ENCODE measurements at regions not wholly inside any gene's neighbourhood (a gene's known extent, or its start where the extent isn't known, plus 50 kb on each side); places are given as distances from the start of the nearest gene placed in this dataset.
"Not testable (repeated sequence)": the region's sequence is repeated elsewhere in the genome, so short reads cannot be mapped to it uniquely, and the experiment has no call there.

GRCh38 chr13:72657379-72657778, 70.0 kb downstream of the MZT1 start:
- no peak for DNase-seq (ENCODE audit: low read depth)

GRCh38 chr13:72656357-72656756, 71.1 kb downstream of the MZT1 start:
- no peak for DNase-seq (ENCODE audit: low read depth)

GRCh38 chr13:72653506-72653905, 73.9 kb downstream of the MZT1 start:
- no peak for DNase-seq (ENCODE audit: low read depth)

GRCh38 chr13:72652681-72653080, 74.7 kb downstream of the MZT1 start:
- DNase-seq (ENCODE audit: low read depth) = no peak

- DNase-seq (ENCODE audit: low read depth) = no peak
Measured at GRCh38 chr13:72651144-72651543, 76.3 kb downstream of the MZT1 start.

DNA sequence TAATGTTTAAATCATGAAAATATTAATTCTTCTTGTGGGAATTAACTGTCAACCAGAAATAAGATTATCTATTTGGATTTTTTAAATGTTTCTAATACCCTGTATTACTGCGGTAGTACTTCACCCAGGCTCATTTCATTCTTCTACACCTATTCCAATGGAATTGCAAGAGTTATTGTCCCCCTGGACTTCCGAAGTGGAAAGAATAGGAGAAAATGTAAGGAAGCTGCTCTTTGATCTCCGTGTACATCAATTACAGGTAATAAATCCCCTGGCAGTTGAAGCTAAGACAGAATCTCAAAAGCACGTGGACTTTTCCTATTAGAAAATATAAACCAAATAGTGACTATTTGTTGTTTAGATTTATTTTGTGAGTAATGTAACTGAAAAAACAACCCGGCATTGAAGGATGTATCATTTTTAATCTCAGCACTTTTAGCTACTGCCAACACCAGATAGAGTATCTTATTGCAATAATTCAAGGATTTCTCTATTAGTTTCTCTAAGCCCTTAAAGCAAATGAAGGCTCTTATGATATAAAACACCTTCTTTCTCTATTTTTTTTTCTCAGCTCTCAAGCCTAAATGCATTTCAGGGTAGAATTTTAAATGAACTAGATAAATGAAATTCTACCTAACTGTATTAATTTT, 77.3 kb downstream of the MZT1 start:
- no peak for DNase-seq (ENCODE audit: low read depth)

DNA sequence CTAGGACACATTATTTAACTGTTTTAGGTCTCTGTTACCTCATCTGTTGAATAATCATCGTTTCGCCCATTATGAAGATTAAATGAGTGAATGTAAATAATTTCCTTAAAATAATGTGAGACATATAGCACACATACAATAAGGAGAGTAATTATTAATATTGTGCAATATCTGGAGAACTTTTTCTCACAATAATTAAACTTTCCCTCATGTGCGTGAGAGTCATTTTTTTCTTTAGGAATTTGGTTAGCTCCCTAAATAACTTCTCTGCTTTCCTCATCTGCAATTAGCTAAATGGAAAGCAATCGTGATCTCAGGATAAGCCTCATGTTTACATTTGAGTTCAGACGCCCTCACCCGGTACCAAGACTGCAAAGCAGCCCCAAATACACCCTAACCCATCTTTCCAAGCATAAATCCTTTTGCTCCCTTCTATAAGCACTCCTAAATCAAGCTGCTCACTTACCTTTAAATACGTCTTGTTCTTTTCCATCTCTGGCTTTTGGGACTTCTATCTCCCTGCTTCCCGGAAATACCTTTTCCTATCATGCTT, 78.8 kb downstream of the MZT1 start:
- DNase-seq (ENCODE audit: low read depth) = no peak

GRCh38 chr13:72647422-72647821, 80.0 kb downstream of the MZT1 start:
- no peak for DNase-seq (ENCODE audit: low read depth)

- no peak for DNase-seq (ENCODE audit: low read depth)
Measured at GRCh38 chr13:72645521-72645920, 81.9 kb downstream of the MZT1 start.

DNA sequence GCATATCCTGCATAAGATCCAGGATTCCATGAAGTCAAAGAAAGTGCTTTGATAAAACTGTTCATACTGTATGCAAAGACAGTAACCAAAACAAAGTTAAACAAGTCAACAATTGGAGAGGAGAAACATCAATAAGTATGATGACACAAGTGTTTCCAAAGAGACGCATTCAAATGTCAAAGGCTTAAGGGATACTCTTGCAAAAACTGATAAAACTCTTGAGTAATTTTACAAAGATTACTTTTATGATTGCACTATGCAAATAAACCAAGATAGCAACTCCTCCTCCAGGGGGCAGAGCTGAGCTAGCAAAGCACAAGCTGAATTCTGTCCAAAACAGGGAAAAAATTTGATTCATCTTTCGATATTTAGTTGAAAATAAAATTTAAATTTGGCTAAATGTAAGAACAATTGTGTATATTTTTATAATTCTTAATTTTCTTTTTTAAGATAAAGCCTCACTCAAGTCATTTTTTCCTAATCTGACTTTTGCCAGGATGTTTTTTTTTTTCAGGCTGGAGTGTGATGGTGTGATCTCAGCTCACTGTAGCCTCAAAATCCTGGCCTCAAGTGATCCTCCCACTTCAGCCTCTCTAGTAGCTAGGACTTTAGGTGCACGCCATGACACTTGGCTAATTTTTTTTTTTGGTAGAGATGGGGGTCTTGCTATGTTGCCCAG, 84.0 kb downstream of the MZT1 start:
- DNase-seq (ENCODE audit: low read depth) = no peak

DNA sequence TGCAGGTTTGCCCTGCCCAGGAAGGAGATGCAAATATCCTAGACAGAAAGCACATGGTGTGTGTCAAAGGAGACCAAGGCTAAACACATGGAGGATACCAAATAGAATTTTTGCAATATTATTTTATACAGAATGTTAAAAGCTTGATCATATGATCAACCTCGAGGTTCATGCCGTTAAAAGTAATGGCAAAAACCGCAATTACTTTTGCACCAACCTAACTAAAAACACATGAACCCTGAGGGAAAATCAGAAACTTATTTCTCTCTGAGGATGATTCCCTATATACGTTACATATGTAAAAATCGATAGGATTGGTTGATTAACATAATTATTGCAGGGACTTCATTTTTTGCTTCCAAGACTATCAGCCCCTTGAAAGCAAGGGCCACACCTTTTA, 88.1 kb downstream of the MZT1 start:
- DNase-seq (ENCODE audit: low read depth) = no peak

GRCh38 chr13:72638059-72638815, 89.2 kb downstream of the MZT1 start:
- no peak for DNase-seq (ENCODE audit: low read depth)

GRCh38 chr13:72637561-72637960, 89.9 kb downstream of the MZT1 start:
- no peak for DNase-seq (ENCODE audit: low read depth)

GRCh38 chr13:72634859-72635258, 92.6 kb downstream of the MZT1 start:
- DNase-seq (ENCODE audit: low read depth) = no peak

- no peak for DNase-seq (ENCODE audit: low read depth)
Measured at GRCh38 chr13:72622546-72622945, 104.9 kb downstream of the MZT1 start.

DNA sequence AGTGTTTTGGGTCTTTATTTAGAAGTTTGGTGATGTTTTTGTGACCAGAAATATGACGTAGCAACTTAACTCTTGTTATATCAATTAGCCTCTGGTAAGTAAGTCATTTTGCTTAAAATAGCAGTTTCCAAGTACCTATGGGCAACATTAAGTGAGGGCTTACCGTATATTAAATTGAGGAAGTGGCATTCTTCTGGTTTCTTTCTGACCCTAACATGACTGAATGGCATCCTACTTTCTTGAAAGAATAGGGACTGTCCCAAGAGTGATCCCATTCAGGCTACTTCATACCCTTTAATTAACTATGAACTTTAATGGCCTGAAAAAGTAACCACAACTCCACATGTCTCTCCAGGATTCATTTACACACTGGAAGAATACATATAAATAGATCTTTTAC, 106.6 kb downstream of the MZT1 start:
- no peak for DNase-seq (ENCODE audit: low read depth)

GRCh38 chr13:72617951-72618350, 109.5 kb downstream of the MZT1 start:
- DNase-seq (ENCODE audit: low read depth) = no peak

- no peak for DNase-seq (ENCODE audit: low read depth)
Measured at GRCh38 chr13:72617186-72617585, 110.2 kb downstream of the MZT1 start.

DNA sequence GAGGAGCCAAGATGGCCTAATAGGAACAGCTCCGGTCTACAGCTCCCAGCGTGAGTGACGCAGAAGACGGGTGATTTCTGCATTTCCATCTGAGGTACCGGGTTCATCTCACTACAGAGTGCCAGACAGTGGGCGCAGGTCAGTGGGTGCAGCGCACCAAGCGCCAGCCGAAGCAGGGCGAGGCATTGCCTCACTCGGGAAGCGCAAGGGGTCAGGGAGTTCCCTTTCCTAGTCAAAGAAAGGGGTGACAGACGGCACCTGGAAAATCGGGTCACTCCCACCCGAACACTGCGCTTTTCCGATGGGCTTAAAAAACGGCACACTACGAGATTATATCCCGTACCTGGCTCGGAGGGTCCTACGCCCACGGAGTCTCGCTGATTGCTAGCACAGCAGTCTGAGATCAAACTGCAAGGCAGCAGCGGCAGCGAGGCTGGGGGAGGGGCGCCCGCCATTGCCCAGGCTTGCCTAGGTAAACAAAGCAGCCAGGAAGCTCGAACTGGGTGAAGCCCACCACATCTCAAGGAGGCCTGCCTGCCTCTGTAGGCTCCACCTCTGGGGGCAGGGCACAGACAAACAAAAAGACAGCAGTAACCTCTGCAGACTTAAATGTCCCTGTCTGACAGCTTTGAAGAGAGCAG, 117.1 kb downstream of the MZT1 start:
- DNase-seq (ENCODE audit: low read depth) = not testable (repeated sequence)

GRCh38 chr13:72599178-72599743, 128.2 kb downstream of the MZT1 start:
- no peak for DNase-seq (ENCODE audit: low read depth)

GRCh38 chr13:72590091-72590740, 137.2 kb downstream of the MZT1 start:
- no peak for DNase-seq (ENCODE audit: low read depth)

DNA sequence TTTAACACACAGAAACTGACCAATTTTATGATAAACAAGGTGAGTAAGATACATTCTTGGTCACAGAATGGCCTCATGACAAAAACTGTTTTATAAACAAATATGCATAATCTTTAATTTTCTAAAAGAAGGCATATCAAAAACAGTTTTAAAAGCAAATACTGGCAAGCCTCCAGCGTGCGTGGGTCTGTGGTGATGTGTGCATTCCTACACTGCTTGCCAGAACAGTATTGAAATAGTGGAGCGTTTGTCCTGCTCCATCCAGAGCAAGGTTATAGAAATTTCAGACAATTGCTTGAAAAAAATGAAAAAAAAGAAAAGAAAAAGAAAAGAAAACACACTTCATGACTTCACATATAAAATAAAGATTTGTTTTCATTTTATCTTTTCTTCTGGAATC, 140.9 kb downstream of the MZT1 start:
- DNase-seq (ENCODE audit: low read depth) = no peak
